ENCODE measurements at regions not wholly inside any gene's neighbourhood (a gene's known extent, or its start where the extent isn't known, plus 50 kb on each side); places are given as distances from the start of the nearest gene placed in this dataset.

- no peaks in the 10 kb centered on the region for H3K4me1 ChIP-seq
- DNase-seq = no peak
- TF ChIP-seq POLR2A (IDR thresholded peaks at IDR 0.05) = no peak
- no peak for TF ChIP-seq CTCF (IDR thresholded peaks at IDR 0.05)
- peak overlapping the region in 1 of 4 donors; percentile 62 for H3K27ac ChIP-seq
- H3K36me3 ChIP-seq = no peaks in the 10 kb centered on the region
- no peaks in the 10 kb centered on the region for H3K27me3 ChIP-seq
- no peak overlapping the region for H3K4me3 ChIP-seq
- H3K9me3 ChIP-seq = no peaks in the 10 kb centered on the region
These were observed 62.5 kb upstream of the TBX3 start for GRCh38 chr12:114746297-114747011.

- TF ChIP-seq POLR2A (IDR thresholded peaks at IDR 0.05) (no peak), CTCF (IDR thresholded peaks at IDR 0.05) (no peak)
- Histone ChIP-seq H3K27me3 (no peaks in the 10 kb centered on the region), H3K27ac (peak overlapping the region in 1 of 4 donors; percentile 3), H3K4me1 (no peaks in the 10 kb centered on the region), H3K4me3 (no peak overlapping the region), H3K36me3 (no peaks in the 10 kb centered on the region), H3K9me3 (no peaks in the 10 kb centered on the region)
- no peak for DNase-seq
These were observed 60.7 kb upstream of the TBX3 start for GRCh38 chr12:114744691-114745090.

DNA sequence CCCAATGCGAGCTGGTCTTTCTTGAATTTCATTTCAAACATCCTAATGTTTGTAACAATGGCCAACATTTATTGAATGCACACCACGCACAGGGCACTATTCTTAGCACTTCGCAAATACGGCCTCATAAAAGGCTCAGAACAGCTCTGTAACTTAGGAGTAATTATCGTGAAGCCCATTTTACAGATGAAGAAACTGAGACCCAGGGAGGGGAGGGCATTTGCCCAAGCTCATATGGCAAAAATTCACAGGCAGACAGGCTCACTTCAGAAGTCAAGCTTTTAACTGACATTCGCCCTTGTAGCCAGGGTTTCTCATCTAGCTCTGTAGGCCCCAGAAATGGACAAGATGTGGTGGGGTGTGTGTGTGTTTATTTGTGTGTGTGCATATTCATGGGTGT is 60.3 kb upstream of the TBX3 start:
- Histone ChIP-seq H3K4me3 (no peak overlapping the region), H3K9me3 (no peaks in the 10 kb centered on the region), H3K36me3 (no peaks in the 10 kb centered on the region), H3K4me1 (no peaks in the 10 kb centered on the region), H3K27ac (peak overlapping the region in 1 of 4 donors; percentile 3), H3K27me3 (no peaks in the 10 kb centered on the region)
- DNase-seq = no peak
- TF ChIP-seq POLR2A (IDR thresholded peaks at IDR 0.05) (no peak), CTCF (IDR thresholded peaks at IDR 0.05) (no peak)

DNA sequence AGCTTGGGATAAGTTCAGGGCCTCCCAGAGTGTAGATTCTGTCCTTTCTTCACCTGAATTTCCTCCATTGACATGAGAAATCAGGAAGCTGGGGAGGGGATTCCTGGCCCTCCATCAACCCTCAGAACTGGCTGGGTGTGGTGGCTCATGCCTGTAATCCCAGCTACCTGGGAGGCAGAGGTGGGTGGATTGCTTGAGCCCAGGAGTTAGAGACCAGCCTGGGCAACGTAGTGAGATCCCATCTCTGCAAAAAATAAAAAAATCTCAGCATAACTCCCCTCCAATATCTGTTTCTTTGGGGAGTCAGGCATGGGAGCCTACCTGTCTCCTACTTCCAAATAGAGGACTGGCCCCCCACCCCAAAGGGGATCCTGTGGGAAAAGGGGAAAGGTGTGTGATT is 59.8 kb upstream of the TBX3 start:
- Histone ChIP-seq H3K4me3 (no peak overlapping the region), H3K36me3 (no peaks in the 10 kb centered on the region), H3K27ac (no peak overlapping the region), H3K27me3 (no peaks in the 10 kb centered on the region), H3K9me3 (no peaks in the 10 kb centered on the region), H3K4me1 (no peaks in the 10 kb centered on the region)
- TF ChIP-seq POLR2A (IDR thresholded peaks at IDR 0.05) = no peak
- TF ChIP-seq CTCF (IDR thresholded peaks at IDR 0.05) = no peak
- DNase-seq = no peak

- TF ChIP-seq POLR2A (IDR thresholded peaks at IDR 0.05) (no peak), CTCF (IDR thresholded peaks at IDR 0.05) (no peak)
- Histone ChIP-seq H3K4me3 (no peak overlapping the region), H3K4me1 (no peaks in the 10 kb centered on the region), H3K9me3 (no peaks in the 10 kb centered on the region), H3K36me3 (no peaks in the 10 kb centered on the region), H3K27me3 (no peaks in the 10 kb centered on the region), H3K27ac (no peak overlapping the region)
- DNase-seq = no peak
These were observed 59.3 kb upstream of the TBX3 start for GRCh38 chr12:114743289-114743688.

Measured in Peyer's patch (tissue), 4 donors.